Testis (tissue), 2 donors: ENCODE measurements at regions not wholly inside any gene's neighbourhood (a gene's known extent, or its start where the extent isn't known, plus 50 kb on each side); places are given as distances from the start of the nearest gene placed in this dataset.

Source experiments
- POLR2A ChIP-seq: fragments of 450-650 bp; IDR thresholded peaks from one replicate; pipeline ENCODE4 v1.6.1; 2017; ENCODE audit warnings: antibody characterized with exemption, mild to moderate bottlenecking, moderate library complexity
- TF ChIP-seq, protein P1 (sequence below), 3 experiments: fragments of 450-650 bp in 2 of 3; fragments of 200-600 bp in 1 of 3; sonication (generic) in 1 of 3; IDR thresholded peaks; one replicate each; pipeline ENCODE4 v1.5.1; 2016 to 2019; ENCODE audit warnings: antibody characterized with exemption in 3 of 3, mild to moderate bottlenecking in 2 of 3, moderate library complexity in 1 of 3

DNA sequence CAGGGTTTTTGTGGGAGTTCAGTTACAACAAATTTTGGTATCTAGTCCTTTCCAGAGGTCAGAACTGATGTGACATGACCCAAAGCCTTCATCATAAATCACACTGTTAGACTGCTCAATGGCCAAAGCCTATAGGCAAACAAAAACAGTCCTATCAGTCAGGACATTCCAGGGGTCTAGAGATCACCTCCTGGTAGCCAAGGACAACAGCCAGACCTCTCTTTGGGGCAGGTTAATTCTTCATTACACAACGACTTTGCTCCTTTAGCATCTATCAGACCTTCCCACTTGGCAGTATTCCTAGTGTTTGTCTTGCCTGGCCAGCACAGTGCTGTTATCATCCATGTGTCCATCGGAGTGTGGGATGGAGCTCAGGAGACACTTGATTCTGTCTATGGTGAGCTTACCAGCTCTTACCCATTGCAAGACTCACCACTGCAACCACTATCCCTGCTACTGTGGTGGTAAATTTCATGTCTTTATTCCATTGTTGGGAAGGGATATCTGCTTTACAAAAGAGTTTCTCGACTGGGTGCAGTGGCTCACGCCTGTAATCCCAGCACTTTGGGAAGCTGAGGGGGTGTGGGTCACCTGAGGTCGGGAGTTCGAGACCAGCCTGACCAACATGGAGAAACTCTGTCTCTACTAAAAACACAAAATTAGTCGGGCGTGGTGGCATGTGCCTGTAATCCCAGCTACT is 95.5 kb upstream of the DHX40 start:
- TF ChIP-seq, protein P1, sequence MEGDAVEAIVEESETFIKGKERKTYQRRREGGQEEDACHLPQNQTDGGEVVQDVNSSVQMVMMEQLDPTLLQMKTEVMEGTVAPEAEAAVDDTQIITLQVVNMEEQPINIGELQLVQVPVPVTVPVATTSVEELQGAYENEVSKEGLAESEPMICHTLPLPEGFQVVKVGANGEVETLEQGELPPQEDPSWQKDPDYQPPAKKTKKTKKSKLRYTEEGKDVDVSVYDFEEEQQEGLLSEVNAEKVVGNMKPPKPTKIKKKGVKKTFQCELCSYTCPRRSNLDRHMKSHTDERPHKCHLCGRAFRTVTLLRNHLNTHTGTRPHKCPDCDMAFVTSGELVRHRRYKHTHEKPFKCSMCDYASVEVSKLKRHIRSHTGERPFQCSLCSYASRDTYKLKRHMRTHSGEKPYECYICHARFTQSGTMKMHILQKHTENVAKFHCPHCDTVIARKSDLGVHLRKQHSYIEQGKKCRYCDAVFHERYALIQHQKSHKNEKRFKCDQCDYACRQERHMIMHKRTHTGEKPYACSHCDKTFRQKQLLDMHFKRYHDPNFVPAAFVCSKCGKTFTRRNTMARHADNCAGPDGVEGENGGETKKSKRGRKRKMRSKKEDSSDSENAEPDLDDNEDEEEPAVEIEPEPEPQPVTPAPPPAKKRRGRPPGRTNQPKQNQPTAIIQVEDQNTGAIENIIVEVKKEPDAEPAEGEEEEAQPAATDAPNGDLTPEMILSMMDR (IDR thresholded peaks at IDR 0.05), result no peak
- no peak for TF ChIP-seq POLR2A
